ENCODE measurements at regions not wholly inside any gene's neighbourhood (a gene's known extent, or its start where the extent isn't known, plus 50 kb on each side); places are given as distances from the start of the nearest gene placed in this dataset.
"Not testable (repeated sequence)": the region's sequence is repeated elsewhere in the genome, so short reads cannot be mapped to it uniquely, and the experiment has no call there.

DNA sequence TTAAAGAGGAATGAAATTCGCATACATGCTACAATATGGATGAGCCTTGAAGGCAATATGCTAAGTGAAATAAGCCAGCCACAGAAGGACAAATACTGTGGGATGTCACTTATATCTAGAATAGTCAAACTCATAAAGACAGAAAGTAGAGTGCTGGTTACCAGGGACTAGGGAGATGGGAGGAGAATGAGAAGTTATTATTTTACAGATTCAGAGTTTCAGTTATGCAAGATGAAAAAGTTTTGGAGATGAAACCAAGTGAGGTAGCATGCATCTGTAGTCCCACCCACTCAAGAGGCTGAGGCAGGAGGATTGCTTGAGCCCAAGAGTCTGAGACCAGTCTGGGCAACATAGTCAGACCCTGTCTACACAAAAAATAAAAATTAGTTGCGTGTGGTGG is 82.5 kb upstream of the ARID1B start:
- DNase-seq (ENCODE audit: low read depth, low spot score): no peak
- H3K4me3 ChIP-seq (ENCODE audit: low read length): no peak overlapping the region

DNA sequence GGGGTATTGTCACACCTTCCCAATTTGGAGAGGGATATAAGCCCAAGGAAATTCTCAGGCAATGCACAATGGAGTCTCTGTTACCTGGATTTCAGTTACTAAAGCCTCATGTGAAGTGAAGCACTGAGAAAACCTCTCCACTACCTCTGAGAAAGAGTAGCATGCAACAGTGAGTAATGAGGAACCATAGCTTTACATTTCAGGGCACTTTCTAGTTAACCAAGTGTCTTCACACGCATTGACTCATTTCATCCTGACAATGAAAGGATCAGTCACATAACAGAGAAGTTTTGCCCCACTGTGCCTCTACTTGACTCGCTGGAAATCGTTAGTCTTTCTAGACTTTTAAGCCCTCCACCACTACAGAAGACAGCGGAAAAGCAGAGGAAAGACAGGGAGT is 86.2 kb upstream of the ARID1B start:
- H3K4me3 ChIP-seq (ENCODE audit: low read length): no peak overlapping the region
- DNase-seq (ENCODE audit: low read depth, low spot score): no peak

DNA sequence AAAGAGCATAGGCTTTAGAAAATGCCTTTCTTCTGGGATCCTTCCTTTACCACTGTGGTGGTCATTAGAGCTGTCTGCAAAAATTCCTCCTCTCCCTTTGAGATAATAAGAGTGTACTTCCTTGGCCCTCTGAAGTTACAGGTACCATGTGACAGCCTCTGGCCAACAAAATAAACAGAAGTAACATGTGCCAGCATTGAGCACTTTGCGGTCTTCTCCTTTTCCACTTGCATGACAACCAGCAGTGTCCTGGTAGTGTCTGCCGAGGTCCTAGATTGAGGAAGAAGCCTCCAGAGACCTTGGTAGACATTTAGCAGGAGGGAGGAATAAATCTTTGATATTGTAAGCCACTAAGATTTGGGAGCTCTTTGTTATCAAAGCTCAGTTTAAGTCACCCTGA is 87.5 kb upstream of the ARID1B start:
- DNase-seq (ENCODE audit: low read depth, low spot score): no peak
- H3K4me3 ChIP-seq (ENCODE audit: low read length): no peak overlapping the region

DNA sequence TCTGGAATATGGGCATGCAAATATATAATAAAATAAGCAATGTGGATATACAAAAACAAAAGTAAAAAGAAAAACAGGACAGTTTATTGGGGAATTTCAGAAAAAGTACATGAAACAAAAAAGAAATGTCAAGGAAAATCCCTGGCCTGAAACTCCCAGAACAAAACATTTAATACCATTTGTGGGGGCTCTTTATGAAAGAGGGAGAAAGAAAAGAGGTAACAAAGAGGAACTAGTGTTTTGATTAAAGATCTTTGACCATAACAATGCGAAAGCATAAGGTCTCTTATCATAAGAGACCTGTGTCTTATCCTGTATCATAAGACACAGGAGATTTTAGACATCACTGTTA is 88.6 kb upstream of the ARID1B start:
- DNase-seq (ENCODE audit: low read depth, low spot score): no peak
- no peak overlapping the region for H3K4me3 ChIP-seq (ENCODE audit: low read length)

DNA sequence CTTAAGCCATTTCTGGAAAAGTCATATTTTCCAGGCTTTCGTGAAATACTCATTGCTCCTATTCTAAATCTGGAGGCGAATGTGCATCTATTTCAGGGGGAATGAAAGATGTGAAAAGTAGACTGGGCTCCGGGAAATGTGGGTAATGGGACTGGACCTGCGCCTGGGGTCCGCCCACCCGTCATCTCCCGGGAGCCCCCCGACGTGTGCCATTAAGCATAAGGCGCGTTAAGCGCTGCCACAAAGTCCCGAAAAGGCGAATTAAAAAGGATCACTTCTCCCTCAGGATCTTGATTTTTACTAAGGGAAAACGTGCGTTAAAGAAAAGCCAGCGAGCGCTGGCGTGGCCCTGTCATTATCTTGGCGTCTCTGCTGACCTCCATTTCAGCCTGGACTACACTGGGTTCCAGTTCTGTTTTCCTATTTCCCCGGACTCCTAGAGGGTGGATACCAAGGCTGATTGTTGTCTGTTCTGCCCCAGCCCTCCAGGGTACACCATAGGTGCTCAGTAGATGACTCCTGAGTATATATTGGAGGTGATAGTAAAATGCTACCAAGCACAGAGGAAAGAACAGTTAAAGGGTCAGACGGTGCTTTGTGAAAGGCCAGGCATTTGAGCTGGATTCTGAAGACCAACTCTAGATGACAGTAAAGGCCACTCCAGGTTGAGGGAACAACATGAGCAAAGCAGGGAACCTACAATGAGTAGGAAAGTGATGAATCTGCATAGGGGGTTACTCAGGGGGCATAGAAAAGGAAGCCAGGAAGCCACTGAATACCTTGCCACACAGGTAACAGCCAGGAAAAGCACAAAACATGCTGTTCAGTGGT is 89.2 kb upstream of the ARID1B start:
- H3K4me3 ChIP-seq (ENCODE audit: low read length): peak overlapping the region; percentile 57
- no peak for DNase-seq (ENCODE audit: low read depth, low spot score)

DNA sequence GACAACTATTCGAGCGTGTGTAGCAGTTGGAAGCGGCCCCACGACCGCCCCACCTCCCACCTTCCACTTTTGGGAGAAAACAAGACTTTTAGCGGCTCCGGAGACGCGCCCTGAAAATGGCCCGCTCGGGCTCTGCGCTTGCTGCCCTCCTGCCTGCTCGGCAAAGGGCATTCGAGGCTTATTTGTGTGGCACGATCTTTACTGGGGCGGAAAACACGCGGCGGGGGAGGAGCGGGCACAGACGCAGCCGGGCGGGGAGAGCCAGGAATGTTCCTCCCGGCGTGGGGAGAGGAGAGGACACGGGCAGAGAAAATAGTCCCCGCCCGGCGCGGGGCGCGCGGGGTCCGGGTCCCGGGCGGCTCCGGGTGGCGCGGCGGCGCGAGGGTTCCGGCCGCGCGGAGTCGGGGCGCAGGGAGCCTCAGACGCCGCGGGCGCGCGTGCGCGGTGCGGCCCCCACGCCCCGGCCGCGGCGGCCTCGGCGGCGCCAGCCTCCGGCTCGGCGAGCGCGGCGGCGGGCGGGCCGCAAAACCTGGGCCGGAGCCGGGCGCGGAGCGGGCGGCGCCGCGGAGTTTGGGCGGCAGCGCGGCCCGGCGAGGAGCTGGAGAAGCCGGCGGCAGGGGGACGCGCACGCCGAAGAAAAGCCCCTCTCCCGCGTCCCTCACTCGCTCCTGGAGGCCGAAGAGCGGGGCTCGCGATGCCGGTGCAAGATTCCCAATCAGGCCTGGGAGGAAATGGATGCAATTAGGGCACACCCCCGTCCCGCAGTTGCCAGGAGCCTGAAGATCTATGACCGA is 90.0 kb upstream of the ARID1B start:
- DNase-seq (ENCODE audit: low read depth, low spot score): peak; percentile 67

DNA sequence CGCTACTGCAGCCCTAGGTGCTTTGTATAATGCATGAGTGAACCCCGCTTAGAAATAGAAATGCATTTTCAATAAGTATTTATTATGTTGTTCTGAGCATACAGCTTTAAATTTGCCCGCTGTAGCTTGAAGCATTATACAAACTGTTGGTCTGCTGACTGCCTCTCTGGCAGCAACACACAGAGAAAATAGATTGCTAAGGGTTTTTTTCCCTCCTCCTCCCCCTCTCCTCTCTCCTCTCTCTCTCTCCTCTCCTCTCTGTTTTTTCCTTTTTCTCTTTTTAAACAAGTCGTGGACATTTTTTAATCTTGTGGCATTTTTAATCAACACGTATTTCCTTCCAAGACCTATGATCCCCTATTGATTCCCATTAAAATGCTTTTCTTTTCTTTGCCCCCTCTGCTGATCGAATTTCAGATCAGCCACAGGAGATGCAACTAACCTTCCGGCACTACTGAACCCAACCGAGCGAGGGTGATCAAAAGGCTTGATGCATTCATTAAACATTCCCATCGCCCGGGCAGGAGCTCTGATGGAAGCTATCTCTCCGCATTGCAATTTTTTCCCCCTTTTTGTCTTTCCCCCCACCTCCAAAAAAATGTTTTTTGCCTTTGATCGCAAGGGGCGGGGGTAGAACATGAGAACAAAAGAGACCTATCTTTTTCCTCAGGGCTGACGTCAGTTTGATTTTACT is 90.7 kb upstream of the ARID1B start:
- DNase-seq (ENCODE audit: low read depth, low spot score): no peak
- peak overlapping the region; percentile 70 for H3K4me3 ChIP-seq (ENCODE audit: low read length)

More for the DNA sequence above, 90.0 kb upstream of the ARID1B start:
- H3K4me3 ChIP-seq (ENCODE audit: low read length): peak overlapping the region; percentile 70

DNA sequence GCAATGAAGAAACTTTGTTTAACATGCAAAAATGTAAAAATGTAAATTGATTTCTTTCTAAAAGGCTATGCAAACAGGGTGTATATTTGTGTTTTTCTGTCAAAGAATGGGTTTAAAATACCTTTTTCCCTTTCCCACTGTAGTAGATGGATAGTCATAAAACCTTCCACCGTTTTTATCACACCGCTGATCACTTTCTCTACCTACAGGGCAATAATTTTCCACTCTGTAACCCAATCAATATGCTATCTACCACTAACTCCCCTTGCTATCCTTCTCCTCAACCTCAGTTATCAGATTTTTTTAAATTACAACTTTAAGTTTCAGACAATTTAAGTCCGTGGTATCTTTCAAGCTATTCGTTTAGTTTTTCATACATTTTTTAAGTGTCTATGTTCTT is 91.4 kb upstream of the ARID1B start:
- H3K4me3 ChIP-seq (ENCODE audit: low read length): peak overlapping the region; percentile 70; the same call in 1 of the 2 replicates
- DNase-seq (ENCODE audit: low read depth, low spot score): no peak

DNA sequence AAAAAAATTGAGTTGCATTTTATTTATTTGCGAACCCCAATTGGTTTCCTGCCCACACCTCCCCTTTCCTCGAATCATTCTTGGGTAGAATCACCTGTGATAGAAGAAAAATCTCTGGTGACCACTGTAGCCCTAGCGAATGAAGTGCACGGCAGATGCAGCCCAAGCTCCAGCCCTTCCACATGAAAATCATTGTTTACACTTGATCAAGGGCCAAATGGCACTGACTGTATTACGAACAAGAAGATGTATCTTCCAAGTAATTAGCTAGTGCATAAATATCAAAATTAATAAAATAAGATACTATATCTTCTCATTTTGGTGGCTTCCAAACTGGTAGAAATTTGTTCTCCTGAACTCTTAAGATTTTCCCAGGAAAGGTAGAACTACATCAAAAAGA is 93.4 kb upstream of the ARID1B start:
- no peak overlapping the region for H3K4me3 ChIP-seq (ENCODE audit: low read length)

DNA sequence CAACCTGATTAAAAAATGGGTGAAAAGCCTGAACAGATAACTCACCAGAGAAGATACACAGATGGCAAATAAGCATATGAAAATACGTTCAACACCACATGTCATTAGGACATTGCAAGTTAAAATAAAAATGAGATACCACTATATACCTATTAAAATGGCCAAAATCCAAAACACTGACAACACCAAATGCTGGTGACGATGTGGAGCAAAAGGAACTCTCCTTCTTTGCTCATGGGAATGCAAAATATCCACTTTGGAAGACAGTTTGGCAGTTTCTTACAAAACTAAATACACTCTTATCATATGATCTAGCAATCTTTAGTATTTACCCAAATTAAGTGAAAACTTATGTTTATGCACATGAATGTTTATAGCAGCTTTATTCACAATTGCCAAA is 100.5 kb upstream of the ARID1B start:
- no peak for DNase-seq (ENCODE audit: low read depth, low spot score)
- H3K4me3 ChIP-seq (ENCODE audit: low read length): no peak overlapping the region

More for the DNA sequence above, 93.4 kb upstream of the ARID1B start:
- DNase-seq (ENCODE audit: low read depth, low spot score): no peak

DNA sequence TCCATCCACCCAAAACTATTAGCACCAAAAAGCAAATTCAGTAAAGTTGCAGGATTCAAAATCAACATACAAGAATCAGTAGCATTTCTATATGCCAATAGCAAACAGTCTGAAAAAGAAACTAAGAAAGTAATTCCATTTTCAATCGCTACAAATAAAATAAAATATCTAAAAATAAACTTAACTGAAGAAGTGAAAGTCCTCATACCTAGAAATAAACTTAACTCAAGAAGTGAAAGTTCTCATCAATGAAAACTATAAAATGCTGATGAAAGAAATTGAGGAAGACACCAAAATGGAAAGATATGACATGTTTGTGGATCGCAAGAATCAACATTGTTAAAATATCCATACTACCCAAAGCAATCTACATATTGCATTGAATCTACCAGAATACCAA is 103.0 kb upstream of the ARID1B start:
- no peak overlapping the region for H3K4me3 ChIP-seq (ENCODE audit: low read length)
- DNase-seq (ENCODE audit: low read depth, low spot score): no peak

DNA sequence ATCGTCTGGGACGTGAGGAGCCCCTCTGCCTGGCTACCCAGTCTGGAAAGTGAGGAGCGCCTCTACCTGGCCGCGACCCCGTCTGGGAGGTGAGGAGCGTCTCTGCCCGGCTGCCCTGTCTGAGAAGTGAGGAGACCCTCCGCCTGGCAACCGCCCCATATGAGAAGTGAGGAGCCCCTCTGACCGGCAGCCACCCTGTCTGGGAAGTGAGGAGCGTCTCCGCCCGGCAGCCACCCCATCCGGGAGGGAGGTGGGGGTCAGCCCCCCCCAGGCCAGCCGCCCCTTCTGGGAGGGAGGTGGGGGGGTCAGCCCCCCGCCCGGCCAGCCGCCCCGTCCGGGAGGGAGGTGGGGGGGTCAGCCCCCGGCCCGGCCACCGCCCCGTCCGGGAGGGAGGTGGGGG is 107.1 kb upstream of the ARID1B start:
- H3K4me3 ChIP-seq (ENCODE audit: low read length); DNase-seq (ENCODE audit: low read depth, low spot score): not testable (repeated sequence)

DNA sequence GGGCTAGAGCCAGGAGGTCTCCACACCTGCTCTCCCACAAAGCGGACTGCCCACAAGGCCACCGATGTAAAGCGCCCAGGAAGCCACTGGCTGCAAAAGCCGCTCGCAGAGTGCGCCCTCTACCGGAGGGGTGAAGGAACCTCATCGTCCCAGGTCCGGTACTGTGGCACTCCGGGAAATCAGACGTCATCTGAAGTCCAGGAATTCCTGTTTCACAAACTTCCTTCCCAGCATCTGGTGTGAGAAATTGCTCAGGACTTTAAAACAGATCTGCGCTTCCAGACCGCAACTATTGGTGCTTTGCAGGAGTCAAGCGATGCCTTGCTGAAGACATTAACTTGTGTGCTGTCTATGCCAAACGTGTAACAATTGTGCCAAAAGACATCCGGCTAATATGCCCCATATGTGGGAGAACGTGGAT is 115.1 kb upstream of the ARID1B start:
- no peak overlapping the region for H3K4me3 ChIP-seq (ENCODE audit: low read length)
- peak; percentile 31 for DNase-seq (ENCODE audit: low read depth, low spot score)

DNA sequence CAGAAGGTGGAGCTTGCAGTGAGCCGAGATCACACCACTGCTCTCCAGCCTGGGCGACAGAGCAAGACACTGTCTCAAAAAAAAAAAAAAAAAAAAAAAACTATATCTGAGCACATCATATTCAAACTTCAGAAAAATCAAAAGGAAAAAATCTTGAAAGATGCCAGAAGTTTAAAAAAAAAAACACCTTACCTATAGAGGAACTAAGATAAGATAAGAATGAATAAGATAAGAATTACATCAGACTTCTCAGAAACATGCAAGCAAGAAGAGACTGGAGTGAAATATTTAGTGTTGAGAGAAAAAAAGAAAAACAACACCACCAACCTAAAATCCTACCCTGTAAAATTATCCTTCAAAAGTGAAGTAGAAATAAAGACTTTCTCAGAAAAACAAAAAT is 116.8 kb upstream of the ARID1B start:
- no peak for DNase-seq (ENCODE audit: low read depth, low spot score)
- H3K4me3 ChIP-seq (ENCODE audit: low read length): no peak overlapping the region

DNA sequence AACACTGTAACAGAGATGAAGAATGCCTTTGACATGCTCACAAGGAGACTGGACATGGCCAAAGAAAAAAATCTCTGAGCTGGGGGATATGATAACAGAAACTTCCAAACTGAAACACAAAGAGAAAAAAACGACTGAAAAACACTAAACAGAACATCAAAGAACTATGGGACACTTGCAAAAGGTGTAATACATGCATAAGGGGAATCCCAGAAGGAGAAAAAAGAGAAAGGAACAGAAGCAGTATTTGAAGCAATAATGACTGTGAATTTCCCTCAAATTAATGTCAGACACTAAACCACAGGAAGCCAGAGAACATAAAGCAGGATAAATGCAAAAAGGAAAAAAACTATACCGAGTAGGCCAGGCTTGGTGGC is 117.4 kb upstream of the ARID1B start:
- no peak overlapping the region for H3K4me3 ChIP-seq (ENCODE audit: low read length)
- no peak for DNase-seq (ENCODE audit: low read depth, low spot score)

DNA sequence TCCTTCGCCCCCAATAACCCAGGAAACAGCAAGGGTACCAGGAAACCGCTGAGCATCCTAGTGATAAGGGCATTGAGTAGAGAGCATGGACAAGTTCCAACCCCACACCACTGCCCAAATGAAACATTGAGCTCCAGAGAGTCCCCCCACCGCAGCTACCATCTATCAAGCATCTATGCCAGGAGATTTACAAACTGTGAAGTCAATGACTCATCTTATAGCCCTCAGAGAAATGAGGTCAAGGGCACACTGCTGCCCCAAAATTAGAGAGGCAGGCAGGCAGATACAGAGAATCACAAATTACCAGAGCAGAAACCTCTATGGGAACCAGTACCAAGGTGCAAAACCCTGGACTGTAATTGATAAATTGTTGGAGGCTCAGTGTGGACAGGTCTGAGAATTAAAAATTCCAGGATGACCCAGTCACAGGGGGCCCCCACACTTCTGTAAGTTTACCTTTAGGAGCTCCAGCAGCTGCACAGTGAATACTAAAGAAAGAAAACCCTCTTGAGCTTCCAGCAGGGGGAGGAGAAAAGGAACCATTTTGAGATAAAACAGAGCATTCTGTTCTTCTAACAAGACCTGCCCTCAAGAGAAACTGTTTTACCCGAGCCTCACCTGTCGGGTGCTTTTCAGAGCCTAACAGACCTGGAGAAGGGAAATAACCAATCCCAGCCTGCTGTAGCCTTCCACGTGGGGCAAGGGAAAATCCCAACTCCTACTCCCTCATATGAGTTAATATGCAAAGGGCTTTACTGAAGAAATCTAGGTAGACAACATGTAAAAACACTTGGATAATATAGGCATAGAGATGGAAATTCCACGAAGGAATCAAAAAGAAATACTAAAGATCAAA is 118.0 kb upstream of the ARID1B start:
- no peak for DNase-seq (ENCODE audit: low read depth, low spot score)
- no peak overlapping the region for H3K4me3 ChIP-seq (ENCODE audit: low read length)

DNA sequence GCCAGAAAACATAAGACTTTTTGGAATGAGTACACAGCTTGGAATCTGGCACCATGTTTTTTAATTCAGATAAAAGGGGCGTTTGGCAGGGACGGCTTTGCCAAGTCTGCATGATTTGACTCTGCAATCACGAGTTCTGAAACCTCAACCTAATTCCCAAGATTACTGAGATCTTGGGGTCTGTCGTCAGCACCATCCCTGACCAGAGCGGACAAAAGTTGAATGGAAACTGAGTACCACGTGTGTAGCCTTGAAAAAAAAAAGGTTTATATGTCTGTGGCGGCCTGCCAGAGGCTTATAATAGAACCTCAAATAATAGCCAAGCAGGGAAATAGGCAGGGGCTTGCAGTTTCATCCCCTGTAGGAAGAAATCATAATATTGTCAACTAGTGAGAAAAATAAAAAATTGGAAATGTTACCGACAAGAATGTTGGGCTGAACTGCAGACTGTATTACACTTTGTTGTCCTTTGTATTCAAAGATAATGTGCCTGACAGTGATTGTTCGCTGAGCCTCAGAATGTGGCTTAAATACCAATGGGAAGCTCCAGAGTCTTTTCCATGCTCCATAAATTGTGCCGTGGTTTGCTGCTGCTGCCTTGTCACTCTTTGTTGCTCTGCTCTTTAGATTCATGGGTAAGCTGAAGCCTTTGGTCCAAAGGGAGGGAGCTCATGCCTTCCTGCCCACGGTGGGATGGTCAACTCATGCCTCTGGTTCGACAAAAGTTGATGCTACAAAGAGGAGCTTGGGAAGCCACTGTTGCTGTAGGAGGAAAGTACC is 118.8 kb upstream of the ARID1B start:
- no peak for DNase-seq (ENCODE audit: low read depth, low spot score)
- H3K4me3 ChIP-seq (ENCODE audit: low read length): no peak overlapping the region

DNA sequence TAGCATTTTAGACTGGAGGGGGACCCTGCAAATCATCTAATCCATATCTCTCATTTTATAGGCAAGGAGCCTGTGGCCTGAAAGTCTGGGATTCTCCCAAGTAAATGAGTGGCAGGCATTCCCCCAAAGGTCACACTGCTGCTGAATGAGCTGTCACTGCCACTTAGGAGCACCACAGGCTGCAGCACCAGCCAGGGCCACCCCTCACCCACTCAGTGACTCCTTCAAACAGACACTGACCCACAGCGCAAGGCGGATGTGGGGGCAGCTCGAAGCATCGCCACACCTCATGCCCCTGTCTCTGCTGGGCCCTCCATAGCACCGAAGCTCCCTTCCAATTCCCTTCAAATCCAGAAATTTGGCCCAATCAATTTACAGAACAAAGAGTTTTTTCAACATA is 119.9 kb upstream of the ARID1B start:
- no peak for DNase-seq (ENCODE audit: low read depth, low spot score)
- H3K4me3 ChIP-seq (ENCODE audit: low read length): no peak overlapping the region

Data from Jurkat, Clone E6-1 (cell line).